HEK293T (cell line): ENCODE measurements at regions not wholly inside any gene's neighbourhood (a gene's known extent, or its start where the extent isn't known, plus 50 kb on each side); places are given as distances from the start of the nearest gene placed in this dataset.

Experiments
- CTCF ChIA-PET: fragments of 350-600 bp; formaldehyde crosslinking; extraction: SDS; loops from one replicate; lab custom pipeline; 2021; ENCODE audit warnings: antibody characterized with exemption, inconsistent platforms; lab: Yijun Ruan, JAX
- POLR2A ChIA-PET: fragments of 350-600 bp; formaldehyde crosslinking; extraction: SDS; loops from one replicate; lab custom pipeline; 2020; ENCODE audit warnings: antibody characterized with exemption, inconsistent platforms; lab: Yijun Ruan, JAX
- DNase-seq: peaks from one replicate; pipeline ENCODE4 v3.0.0; 2012; ENCODE audit warnings: mixed read lengths; ENCODE audit errors: extremely low spot score
- ARNT ChIP-seq: fragments of 450-650 bp; IDR thresholded peaks from 2 replicates; pipeline ENCODE4 v1.6.1; 2017; ENCODE audit warnings: mild to moderate bottlenecking
- BHLHE40 ChIP-seq: fragments of 450-650 bp; IDR thresholded peaks from 2 replicates; pipeline ENCODE4 v1.6.1; 2016; ENCODE audit warnings: mild to moderate bottlenecking, moderate library complexity, borderline replicate concordance
- CTBP1 ChIP-seq: fragments of 450-650 bp; IDR thresholded peaks from 2 replicates; pipeline ENCODE4 v1.6.1; 2016; ENCODE audit warnings: borderline replicate concordance
- ELF4 ChIP-seq: fragments of 450-650 bp; IDR thresholded peaks from 2 replicates; pipeline ENCODE4 v1.6.1; 2017; ENCODE audit warnings: antibody characterized with exemption
- FOXA1 ChIP-seq: fragments of 450-650 bp; IDR thresholded peaks from 2 replicates; pipeline ENCODE4 v1.6.1; 2016; ENCODE audit warnings: mild to moderate bottlenecking
- FOXK2 ChIP-seq: fragments of 450-650 bp; IDR thresholded peaks from 2 replicates; pipeline ENCODE4 v1.6.1; 2016; ENCODE audit warnings: mild to moderate bottlenecking
- FOXM1 ChIP-seq: fragments of 450-650 bp; IDR thresholded peaks from 2 replicates; pipeline ENCODE4 v1.6.1; 2017; ENCODE audit warnings: mild to moderate bottlenecking, borderline replicate concordance
- HDGF ChIP-seq: fragments of 450-650 bp; IDR thresholded peaks from 2 replicates; pipeline ENCODE4 v1.6.1; 2017; ENCODE audit warnings: antibody characterized with exemption, borderline replicate concordance
- L3MBTL2 ChIP-seq: fragments of 450-650 bp; conservative IDR thresholded peaks from 2 replicates; pipeline ENCODE4 v1.6.1; 2016; ENCODE audit warnings: mild to moderate bottlenecking
- LEF1 ChIP-seq: fragments of 450-650 bp; IDR thresholded peaks from 2 replicates; pipeline ENCODE4 v1.6.1; 2017; ENCODE audit warnings: mild to moderate bottlenecking, borderline replicate concordance
- NFRKB ChIP-seq: fragments of 450-650 bp; IDR thresholded peaks from 2 replicates; pipeline ENCODE4 v1.6.1; 2016; ENCODE audit warnings: mild to moderate bottlenecking, moderate library complexity
- SP1 ChIP-seq: fragments of 450-650 bp; IDR thresholded peaks from 2 replicates; pipeline ENCODE4 v1.6.1; 2017
- SUZ12 ChIP-seq: fragments of 450-650 bp; IDR thresholded peaks from 2 replicates; pipeline ENCODE4 v1.6.1; 2016; ENCODE audit warnings: mild to moderate bottlenecking
- TARDBP ChIP-seq: fragments of 450-650 bp; IDR thresholded peaks from 2 replicates; pipeline ENCODE4 v1.6.1; 2016
- ZNF384 ChIP-seq: fragments of 450-650 bp; IDR thresholded peaks from 2 replicates; pipeline ENCODE4 v1.6.1; 2016
- TF ChIP-seq, protein P1 (sequence below): fragments of 450-650 bp; IDR thresholded peaks from 2 replicates; pipeline ENCODE4 v1.6.1; 2016

DNA sequence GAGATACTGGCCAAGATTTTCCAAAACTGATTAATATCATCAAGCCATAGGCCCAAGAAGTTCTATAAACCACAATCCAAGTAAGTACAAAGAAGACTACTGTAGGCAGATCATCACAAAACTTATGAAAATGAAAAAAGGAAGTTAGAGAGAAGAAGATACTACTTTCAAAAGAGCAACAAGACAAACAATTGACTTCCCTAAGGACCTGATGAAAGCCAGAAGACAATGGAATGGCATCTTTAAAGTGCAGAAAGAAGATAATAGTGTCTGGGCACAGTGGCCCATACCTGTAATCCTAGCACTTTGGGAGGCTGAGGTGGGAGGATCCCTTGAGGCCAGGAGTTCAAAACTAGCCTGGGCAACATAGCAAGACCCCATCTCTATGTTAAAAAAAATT, 243.1 kb downstream of the PRDM2 start:
- no peak for DNase-seq
- CTCF ChIA-PET = no interaction called here
- TF ChIP-seq BHLHE40 = no peak
- no peak for TF ChIP-seq TARDBP
- no peak for TF ChIP-seq ZNF384
- no peak for TF ChIP-seq HDGF
- no peak for TF ChIP-seq SP1
- TF ChIP-seq FOXA1 = no peak
- TF ChIP-seq ARNT = no peak
- no peak for TF ChIP-seq L3MBTL2
- TF ChIP-seq FOXM1 = no peak
- TF ChIP-seq NFRKB = no peak
- no peak for TF ChIP-seq LEF1
- no peak for TF ChIP-seq CTBP1
- TF ChIP-seq FOXK2 = no peak
- TF ChIP-seq, protein P1, sequence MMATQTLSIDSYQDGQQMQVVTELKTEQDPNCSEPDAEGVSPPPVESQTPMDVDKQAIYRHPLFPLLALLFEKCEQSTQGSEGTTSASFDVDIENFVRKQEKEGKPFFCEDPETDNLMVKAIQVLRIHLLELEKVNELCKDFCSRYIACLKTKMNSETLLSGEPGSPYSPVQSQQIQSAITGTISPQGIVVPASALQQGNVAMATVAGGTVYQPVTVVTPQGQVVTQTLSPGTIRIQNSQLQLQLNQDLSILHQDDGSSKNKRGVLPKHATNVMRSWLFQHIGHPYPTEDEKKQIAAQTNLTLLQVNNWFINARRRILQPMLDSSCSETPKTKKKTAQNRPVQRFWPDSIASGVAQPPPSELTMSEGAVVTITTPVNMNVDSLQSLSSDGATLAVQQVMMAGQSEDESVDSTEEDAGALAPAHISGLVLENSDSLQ = no peak
- TF ChIP-seq ELF4 = no peak
- TF ChIP-seq SUZ12 = no peak
- POLR2A ChIA-PET = no interaction called here

DNA sequence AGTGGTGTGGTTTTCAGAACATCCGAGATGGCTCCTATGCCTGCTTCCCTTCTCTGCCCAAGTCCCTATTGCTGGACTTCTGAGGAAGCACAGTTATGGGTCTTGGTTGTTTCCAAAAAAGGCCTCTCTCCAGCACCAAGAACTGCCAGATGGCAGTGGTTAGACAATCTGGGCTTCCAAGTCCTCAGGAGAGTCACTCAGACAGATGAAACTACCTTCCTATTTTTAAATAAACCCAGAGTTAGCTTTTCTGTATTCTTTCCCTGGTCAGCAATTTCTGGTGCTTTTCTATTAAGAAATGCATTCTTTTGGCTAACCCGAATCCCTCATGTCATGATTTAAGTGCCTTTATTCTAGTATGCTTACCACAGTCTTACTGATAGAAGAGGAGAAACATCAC, 245.9 kb downstream of the PRDM2 start:
- DNase-seq = no peak
- ChIA-PET POLR2A (no interaction called here), CTCF (no interaction called here)
- no peak for TF ChIP-seq NFRKB
- TF ChIP-seq SP1 = no peak
- no peak for TF ChIP-seq CTBP1
- no peak for TF ChIP-seq LEF1
- TF ChIP-seq ZNF384 = no peak
- no peak for TF ChIP-seq HDGF
- no peak for TF ChIP-seq ARNT
- no peak for TF ChIP-seq ELF4
- no peak for TF ChIP-seq BHLHE40
- TF ChIP-seq L3MBTL2 = no peak
- TF ChIP-seq FOXA1 = no peak
- no peak for TF ChIP-seq FOXM1
- no peak for TF ChIP-seq TARDBP
- TF ChIP-seq FOXK2 = no peak
- TF ChIP-seq, protein P1 = no peak
- no peak for TF ChIP-seq SUZ12

DNA sequence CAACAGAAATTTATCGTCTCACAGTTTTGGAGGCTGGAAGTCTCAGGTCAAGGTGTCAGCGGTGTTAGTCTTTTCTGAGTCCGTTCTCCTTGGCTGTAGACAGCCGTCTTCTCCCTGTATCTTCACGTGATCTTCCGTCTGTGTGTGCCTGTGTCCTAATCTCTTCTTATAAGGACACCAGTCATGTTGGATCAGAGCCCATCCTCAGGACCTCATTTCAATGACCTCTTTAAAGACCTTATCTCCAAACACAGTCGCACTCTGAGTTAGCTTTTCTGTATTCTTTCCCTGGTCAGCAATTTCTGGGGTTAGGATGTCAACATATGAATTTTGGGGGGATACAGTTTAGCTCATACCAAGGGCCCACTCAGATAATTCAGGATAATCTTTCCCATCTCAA, 247.7 kb downstream of the PRDM2 start:
- CTCF ChIA-PET = no interaction called here
- no peak for TF ChIP-seq HDGF
- TF ChIP-seq L3MBTL2 = no peak
- no peak for TF ChIP-seq FOXK2
- no peak for DNase-seq
- POLR2A ChIA-PET = no interaction called here

DNA sequence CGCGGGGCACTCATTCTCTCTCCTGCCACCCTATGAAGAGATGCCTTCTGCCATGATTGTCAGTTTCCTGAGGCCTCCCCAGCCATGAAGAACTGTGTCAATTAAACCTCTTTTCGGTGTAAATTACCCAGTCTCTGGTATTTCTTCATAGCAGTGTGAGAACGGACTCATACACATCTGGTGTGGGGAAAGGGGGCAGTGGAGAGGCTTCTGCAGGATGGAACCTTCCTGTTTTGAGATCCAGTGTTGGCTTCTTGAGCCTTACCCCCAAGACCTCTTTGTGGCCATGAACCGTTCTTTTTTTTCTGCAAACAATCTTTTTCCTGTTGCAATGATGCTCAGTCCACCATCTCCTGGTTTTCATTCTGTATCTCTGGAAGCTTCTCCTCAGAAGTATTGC, 248.4 kb downstream of the PRDM2 start:
- no peak for TF ChIP-seq FOXM1
- TF ChIP-seq L3MBTL2 = no peak
- TF ChIP-seq LEF1 = no peak
- TF ChIP-seq ELF4 = no peak
- no peak for TF ChIP-seq HDGF
- TF ChIP-seq CTBP1 = no peak
- no peak for TF ChIP-seq ARNT
- TF ChIP-seq TARDBP = no peak
- TF ChIP-seq, protein P1 = no peak
- TF ChIP-seq FOXA1 = no peak
- no peak for TF ChIP-seq SP1
- no peak for TF ChIP-seq FOXK2
- no peak for TF ChIP-seq SUZ12
- TF ChIP-seq ZNF384 = no peak
- no peak for TF ChIP-seq BHLHE40
- no peak for TF ChIP-seq NFRKB
- POLR2A ChIA-PET = no interaction called here
- DNase-seq = no peak
- CTCF ChIA-PET = no interaction called here

DNA sequence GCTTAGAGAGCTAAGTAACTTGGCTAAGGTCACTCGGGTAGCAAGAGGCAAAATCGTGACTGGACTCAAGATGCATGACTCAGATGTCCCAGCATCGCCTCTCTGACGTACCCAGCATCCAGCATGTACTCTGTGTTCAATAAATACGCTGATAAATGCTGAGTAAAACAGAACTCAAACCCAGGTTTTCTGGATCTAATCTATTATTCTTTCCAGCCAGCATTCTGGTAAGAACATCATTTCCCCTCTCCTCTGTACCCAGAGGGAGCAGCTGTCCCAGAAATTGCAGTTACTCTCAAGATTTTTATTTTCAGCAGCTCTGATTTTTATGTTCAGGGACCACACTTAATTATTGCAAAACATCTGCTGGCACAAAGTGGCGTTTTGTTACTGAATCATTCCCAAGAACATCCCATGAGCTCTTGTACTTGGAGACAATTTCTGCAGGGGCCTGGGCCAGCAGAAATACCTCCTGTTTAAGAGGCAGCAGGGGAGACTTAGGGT, 249.0 kb downstream of the PRDM2 start:
- ChIA-PET POLR2A (no interaction called here), CTCF (no interaction called here)
- no peak for DNase-seq
- no peak for TF ChIP-seq FOXK2
- TF ChIP-seq NFRKB = no peak
- no peak for TF ChIP-seq FOXM1
- TF ChIP-seq ARNT = no peak
- no peak for TF ChIP-seq BHLHE40
- no peak for TF ChIP-seq FOXA1
- no peak for TF ChIP-seq LEF1
- TF ChIP-seq L3MBTL2 = no peak
- no peak for TF ChIP-seq ELF4
- TF ChIP-seq SP1 = no peak

DNA sequence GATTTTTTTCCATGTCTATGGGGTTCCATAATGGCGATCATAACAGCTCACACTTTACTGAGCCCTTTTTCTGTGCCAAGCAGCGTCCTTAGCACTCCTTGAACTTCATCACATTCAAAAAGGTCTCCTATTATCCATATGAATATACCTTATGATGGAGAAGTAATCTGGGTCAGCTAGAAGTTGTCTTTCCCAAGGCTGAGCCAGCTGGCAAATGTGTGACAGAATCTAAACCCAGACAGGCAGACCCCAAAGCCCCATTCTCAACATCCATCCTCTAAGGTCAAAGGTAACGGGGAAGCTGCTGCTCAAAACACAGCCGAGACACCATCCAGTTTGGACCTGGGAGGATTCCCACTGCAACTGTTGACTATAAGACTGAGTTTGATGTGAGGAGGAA, 249.6 kb downstream of the PRDM2 start:
- CTCF ChIA-PET = no interaction called here
- DNase-seq = no peak
- TF ChIP-seq ZNF384 (no peak), FOXM1 (no peak), NFRKB (no peak), LEF1 (no peak), HDGF (no peak), FOXK2 (no peak), TARDBP (no peak), CTBP1 (no peak), ELF4 (no peak), L3MBTL2 (no peak), SUZ12 (no peak), ARNT (no peak), FOXA1 (no peak), BHLHE40 (no peak)
- TF ChIP-seq, protein P1 = no peak
- POLR2A ChIA-PET = no interaction called here
